NAMALWA (cell line): ENCODE measurements at regions not wholly inside any gene's neighbourhood (a gene's known extent, or its start where the extent isn't known, plus 50 kb on each side); places are given as distances from the start of the nearest gene placed in this dataset.

Source experiments
- DNase-seq: peaks from one replicate; pipeline ENCODE4 v3.0.0-alpha.2; 2015; ENCODE audit warnings: low spot score

- DNase-seq = no peak
Measured at GRCh38 chr5:2658447-2658846, 93.0 kb downstream of the IRX2 start.

GRCh38 chr5:2657151-2657550 lies 94.3 kb downstream of the IRX2 start:
- no peak for DNase-seq

GRCh38 chr5:2656206-2656605 lies 95.3 kb downstream of the IRX2 start:
- DNase-seq = no peak

DNA sequence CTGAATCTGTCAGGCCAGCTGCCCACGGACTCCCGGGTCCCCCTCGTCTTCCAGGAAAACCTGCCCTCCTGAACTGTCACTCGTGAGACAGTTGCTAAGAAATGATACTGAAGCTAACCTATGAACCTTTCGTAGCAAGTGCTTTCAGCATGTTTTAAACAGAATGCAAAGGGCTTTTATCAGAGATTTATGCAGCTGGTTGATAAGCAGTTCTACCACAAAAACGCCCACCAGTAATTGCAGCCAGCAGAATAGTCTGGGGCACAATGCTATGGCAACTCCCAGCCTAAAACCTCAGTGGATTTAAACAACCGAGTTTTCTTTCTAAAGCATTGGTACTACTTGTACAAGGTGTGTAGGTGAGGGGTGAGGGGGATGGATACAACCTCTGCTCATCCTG lies 97.5 kb downstream of the IRX2 start:
- DNase-seq = no peak

DNA sequence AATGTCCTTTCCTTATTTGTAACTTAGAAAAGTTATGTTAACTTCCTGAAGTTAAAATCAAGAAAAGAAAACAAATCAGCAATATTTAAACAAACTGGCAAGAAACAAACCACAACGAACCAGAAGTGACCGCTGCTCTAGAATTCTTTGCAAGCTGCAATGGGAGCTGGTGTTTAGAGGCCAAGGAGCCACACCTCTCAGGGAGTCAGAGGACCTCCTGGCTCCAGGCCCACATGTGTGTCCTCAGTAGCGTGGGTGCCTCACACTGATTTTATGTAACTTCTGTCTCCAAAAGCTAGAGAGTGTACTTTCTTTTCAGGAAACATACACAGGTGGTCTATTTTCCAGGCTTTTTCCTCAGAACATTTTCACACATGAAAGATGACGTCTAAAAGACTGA lies 100.4 kb downstream of the IRX2 start:
- DNase-seq = no peak

GRCh38 chr5:2642684-2643345 lies 108.7 kb downstream of the IRX2 start:
- no peak for DNase-seq

- no peak for DNase-seq
Measured at GRCh38 chr5:2640717-2641116, 110.8 kb downstream of the IRX2 start.

DNA sequence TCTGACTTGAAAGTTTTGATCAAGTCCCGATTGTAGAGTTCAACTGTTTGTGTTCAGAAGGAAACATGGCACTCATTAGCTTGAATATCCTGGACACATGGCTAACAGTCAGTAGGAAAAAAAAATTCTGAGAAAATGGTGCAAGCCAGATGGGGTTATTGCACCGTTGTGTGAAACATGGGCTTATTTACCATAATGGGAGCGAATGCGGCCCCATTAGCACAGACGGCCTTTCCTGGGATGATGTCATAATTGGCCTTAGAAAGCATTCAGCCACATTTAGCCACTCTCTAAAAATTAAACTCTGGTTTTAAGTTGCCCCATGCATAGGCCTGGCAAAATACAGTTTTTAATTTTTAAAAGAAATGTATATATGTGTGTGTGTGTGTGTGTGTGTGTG lies 112.1 kb downstream of the IRX2 start:
- no peak for DNase-seq

DNA sequence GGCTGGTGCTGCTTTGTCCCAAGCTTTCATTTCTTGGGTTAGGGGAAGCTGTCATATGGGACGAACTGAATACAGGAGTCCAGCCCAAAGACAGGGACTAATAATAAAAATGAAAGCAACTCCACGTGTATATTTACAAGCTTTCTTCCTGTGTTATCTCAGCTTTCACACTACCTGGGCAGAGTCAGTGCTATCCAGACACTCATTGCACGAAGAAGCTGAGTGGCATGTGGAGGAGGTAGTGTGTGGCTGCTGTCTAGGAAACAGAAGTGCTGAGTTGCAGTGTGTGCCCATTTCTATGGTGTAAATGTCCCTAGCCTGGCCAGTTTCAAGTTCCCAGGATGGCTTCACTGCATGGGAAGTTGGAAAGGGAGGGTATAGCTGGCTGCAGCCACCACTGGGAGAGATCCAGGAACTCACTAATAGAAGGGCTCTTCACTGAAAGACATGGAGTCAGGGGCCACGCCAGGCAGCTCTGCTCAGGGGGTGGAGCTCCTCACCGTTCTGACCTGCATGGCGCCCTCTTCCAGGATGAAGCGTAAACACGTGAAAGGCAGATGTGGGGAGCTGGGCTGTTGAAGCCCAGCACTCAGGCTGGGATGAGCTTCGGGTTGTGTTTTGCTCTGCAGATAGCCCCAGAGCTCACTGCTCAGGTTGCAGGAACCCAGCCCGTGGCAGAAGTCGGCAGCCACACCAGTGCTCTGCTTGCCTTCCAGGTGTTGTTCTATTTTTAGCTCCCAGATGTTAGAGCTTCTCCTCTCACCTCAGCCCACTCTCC lies 116.9 kb downstream of the IRX2 start:
- no peak for DNase-seq

DNA sequence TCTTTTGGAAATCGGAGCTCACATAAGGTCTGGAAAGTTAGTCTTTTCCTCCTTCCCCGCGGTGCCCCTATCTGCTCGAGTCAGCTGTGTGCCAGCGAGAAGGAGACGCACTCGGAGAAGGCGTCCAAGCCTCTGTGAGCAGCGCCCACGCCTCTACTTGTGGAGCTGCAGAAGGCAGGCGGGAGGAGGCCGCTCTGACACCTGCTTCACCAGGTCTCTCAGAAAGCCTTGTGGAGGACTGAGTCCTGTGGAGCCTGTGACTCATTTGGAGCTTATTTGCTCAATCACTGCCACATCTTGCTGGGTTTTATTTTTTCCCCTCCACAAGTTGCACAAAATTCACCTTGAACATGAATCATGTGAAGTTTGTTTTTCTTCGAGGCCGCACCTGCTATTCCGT lies 117.5 kb downstream of the IRX2 start:
- DNase-seq = no peak

GRCh38 chr5:2631758-2632157 lies 119.7 kb downstream of the IRX2 start:
- no peak for DNase-seq

DNA sequence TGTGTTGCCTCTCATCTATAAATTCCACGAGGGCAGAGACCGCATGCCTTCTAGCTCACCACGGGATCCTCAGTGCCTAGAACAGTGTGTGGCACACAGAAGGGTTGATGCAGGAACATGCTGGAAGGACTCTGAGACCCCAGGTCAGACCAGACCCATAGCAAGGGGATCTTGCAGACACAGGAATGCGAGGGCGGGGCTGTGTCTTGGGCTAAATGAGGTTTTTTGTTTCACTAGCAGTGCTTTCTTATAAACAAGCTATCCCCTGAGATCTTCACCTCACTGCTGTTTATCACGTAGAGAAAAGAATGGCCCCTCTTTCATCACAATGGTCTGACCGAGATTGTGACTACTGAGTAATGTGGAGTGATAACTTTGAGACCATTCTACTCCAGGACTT lies 122.4 kb downstream of the IRX2 start:
- DNase-seq = no peak

DNA sequence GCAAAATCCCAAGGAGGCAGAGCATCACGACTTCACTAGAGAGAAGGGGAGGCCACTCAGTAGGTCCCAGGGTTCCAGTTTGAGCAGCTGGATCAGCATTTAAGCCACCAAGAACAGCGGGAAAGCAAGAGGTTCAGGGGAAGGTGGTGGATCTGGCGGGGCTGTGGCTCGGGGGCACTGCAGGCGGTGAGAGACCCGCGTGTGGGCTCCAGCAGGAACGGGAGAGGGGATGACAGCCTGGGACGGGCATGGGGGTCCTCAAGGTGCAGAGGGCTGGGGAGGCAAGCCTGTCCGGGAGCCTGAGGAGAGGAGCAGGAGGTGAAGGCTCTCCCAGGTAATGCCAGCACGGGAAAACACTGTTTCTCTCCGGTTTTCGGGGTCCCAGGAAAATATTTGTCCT lies 123.6 kb downstream of the IRX2 start:
- DNase-seq = no peak

GRCh38 chr5:2626572-2626971 lies 124.9 kb downstream of the IRX2 start:
- DNase-seq = no peak

DNA sequence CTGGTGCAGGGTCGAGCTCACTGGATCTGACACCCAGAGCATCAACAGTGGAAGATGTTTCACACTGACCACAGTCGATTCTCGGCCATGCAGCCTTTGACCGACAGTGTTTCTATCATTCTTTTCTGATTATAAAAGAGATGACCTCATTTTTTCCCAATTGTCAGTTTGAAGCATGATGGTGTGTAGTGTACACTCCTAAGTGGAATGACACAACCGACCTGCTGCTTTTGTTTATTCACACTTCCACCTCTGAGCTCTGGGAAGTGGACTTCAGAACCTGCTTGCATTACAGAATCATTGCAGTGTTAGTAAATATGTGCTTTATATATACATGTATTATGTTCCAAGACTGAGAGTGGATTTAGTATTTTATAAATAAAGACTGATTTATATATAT lies 128.6 kb downstream of the IRX2 start:
- no peak for DNase-seq

- DNase-seq = no peak
Measured at GRCh38 chr5:2621631-2622030, 129.8 kb downstream of the IRX2 start.

- DNase-seq = no peak
Measured at GRCh38 chr5:2619216-2619615, 132.3 kb downstream of the IRX2 start.

- DNase-seq = no peak
Measured at GRCh38 chr5:2617461-2617860, 134.0 kb downstream of the IRX2 start.

DNA sequence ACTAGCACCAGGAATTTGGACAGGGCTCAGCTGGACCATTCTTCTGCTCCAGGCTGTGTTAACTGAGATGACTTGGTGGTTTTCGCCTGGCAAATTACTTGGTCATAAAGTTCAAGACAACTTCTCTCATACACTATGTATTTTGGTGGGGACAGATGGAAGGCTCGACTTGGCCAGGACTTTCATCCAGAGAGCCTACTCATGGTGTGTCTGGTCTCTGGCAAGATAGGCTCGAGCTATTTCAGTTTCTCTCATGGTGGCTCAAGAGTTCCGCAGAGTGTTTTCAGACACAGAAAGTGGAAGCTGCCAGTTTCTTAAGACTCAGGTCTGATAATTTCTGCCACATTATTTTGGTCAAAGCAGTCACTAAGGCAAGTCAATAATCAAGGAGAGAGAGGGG lies 135.6 kb downstream of the IRX2 start:
- DNase-seq = no peak

DNA sequence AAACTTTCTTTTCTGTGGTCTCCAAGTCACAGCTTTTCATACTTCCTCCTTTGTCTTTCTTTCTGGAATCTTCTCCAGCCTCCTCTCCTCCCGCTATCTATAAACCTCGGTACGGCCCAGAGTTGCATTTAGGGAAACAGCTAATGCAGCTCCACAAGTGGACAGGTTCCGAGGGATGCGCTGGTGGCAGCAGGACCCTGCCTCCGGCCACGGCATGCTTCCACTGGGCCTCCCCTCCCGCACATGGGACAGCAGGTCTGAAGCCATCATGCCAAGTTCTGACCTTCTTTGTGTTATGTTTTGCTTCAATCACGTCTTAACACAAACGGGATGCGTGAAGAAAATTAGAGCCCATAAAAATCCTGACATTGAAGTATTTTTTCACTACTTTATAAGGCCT lies 136.9 kb downstream of the IRX2 start:
- no peak for DNase-seq

- DNase-seq = no peak
Measured at GRCh38 chr5:2611659-2612058, 139.8 kb downstream of the IRX2 start.

GRCh38 chr5:2610986-2611385 lies 140.5 kb downstream of the IRX2 start:
- DNase-seq = no peak

GRCh38 chr5:2608391-2608790 lies 143.1 kb downstream of the IRX2 start:
- DNase-seq = no peak

- no peak for DNase-seq
Measured at GRCh38 chr5:2607598-2607997, 143.9 kb downstream of the IRX2 start.
